GM18508 (cell line): ENCODE measurements at regions not wholly inside any gene's neighbourhood (a gene's known extent, or its start where the extent isn't known, plus 50 kb on each side); places are given as distances from the start of the nearest gene placed in this dataset.
"Not testable (repeated sequence)": the region's sequence is repeated elsewhere in the genome, so short reads cannot be mapped to it uniquely, and the experiment has no call there.

Source experiments
- ATAC-seq: cut with Tn5 transposase; IDR thresholded peaks from one replicate; pipeline ENCODE4 v1.9.1; 2021; ENCODE audit warnings: moderate number of reproducible peaks; ENCODE audit not compliant: insufficient read depth, unreplicated experiment

- ATAC-seq: no peak
Observed at GRCh38 chr5:87671146-87671545, 258.4 kb upstream of the CCNH start.

GRCh38 chr5:87665166-87665565 is 252.4 kb upstream of the CCNH start:
- ATAC-seq: no peak

- ATAC-seq: no peak
Observed at GRCh38 chr5:87661784-87662566, 249.2 kb upstream of the CCNH start.

GRCh38 chr5:87653242-87653641 is 240.5 kb upstream of the CCNH start:
- no peak for ATAC-seq

- ATAC-seq: no peak
Observed at GRCh38 chr5:87650284-87650683, 237.6 kb upstream of the CCNH start.

GRCh38 chr5:87649455-87649854 is 236.7 kb upstream of the CCNH start:
- ATAC-seq: no peak

- ATAC-seq: no peak
Observed at GRCh38 chr5:87645224-87645623, 232.5 kb upstream of the CCNH start.

GRCh38 chr5:87640902-87641301 is 228.2 kb upstream of the CCNH start:
- ATAC-seq: no peak

- ATAC-seq: no peak
Observed at GRCh38 chr5:87627363-87627762, 214.6 kb upstream of the CCNH start.

GRCh38 chr5:87608385-87608784 is 195.7 kb upstream of the CCNH start:
- ATAC-seq: no peak

- ATAC-seq: no peak
Observed at GRCh38 chr5:87605663-87606062, 192.9 kb upstream of the CCNH start.

- ATAC-seq: no peak
Observed at GRCh38 chr5:87599778-87600177, 187.0 kb upstream of the CCNH start.

GRCh38 chr5:87598460-87598859 is 185.7 kb upstream of the CCNH start:
- ATAC-seq: no peak

GRCh38 chr5:87594566-87594965 is 181.8 kb upstream of the CCNH start:
- no peak for ATAC-seq

GRCh38 chr5:87589587-87589986 is 176.9 kb upstream of the CCNH start:
- no peak for ATAC-seq

GRCh38 chr5:87588316-87588715 is 175.6 kb upstream of the CCNH start:
- no peak for ATAC-seq

GRCh38 chr5:87583704-87584103 is 171.0 kb upstream of the CCNH start:
- not testable (repeated sequence) for ATAC-seq

GRCh38 chr5:87582149-87582548 is 169.4 kb upstream of the CCNH start:
- no peak for ATAC-seq

- no peak for ATAC-seq
Observed at GRCh38 chr5:87581661-87582060, 168.9 kb upstream of the CCNH start.

GRCh38 chr5:87579678-87580077 is 166.9 kb upstream of the CCNH start:
- ATAC-seq: no peak

GRCh38 chr5:87576867-87577266 is 164.1 kb upstream of the CCNH start:
- ATAC-seq: no peak

GRCh38 chr5:87576306-87576705 is 163.6 kb upstream of the CCNH start:
- ATAC-seq: not testable (repeated sequence)
